SU-DHL-6 (cell line): ENCODE measurements at regions not wholly inside any gene's neighbourhood (a gene's known extent, or its start where the extent isn't known, plus 50 kb on each side); places are given as distances from the start of the nearest gene placed in this dataset.

ENCODE experiments used
- CTCF ChIP-seq: fragments of 200-600 bp; sonication (generic); IDR thresholded peaks from one replicate; pipeline ENCODE4 v1.5.1; 2017; ENCODE audit warnings: antibody characterized with exemption, mild to moderate bottlenecking, low read length, moderate library complexity; ENCODE audit not compliant: insufficient read depth, poor library complexity, severe bottlenecking
- EZH2phosphoT487 ChIP-seq: fragments of 200-600 bp; sonication (generic), shearing (Covaris generic); conservative IDR thresholded peaks from 2 replicates; pipeline ENCODE4 v1.6.1; 2018; ENCODE audit warnings: mild to moderate bottlenecking, antibody characterized with exemption, low read length, moderate library complexity, mixed read lengths

GRCh38 chr3:106282943-106283342 lies 414.1 kb upstream of the CBLB start:
- TF ChIP-seq CTCF (no peak), EZH2phosphoT487 (no peak)
